ENCODE measurements at regions not wholly inside any gene's neighbourhood (a gene's known extent, or its start where the extent isn't known, plus 50 kb on each side); places are given as distances from the start of the nearest gene placed in this dataset.

DNA sequence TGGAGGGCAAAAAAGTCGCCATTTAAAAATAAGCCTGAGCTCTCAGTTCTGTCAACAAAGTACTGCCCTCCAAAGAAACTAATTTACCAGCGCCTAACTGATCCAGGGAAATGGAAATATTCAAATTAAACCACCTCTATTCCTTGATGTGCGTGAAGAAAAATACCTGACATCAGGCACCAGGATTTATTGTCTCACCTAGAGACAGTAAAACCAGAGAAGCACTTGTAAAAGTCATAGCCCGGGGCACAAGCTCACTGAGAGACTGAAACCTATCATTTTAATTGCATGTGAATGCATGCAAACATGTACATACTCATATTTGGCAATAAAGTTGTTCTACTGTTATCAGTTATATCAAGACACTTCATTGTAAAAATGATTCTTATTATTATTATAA is 147.3 kb upstream of the VSTM2A start:
- no peak for TF ChIP-seq POLR2A (IDR thresholded peaks at IDR 0.05)
- TF ChIP-seq, protein P1, sequence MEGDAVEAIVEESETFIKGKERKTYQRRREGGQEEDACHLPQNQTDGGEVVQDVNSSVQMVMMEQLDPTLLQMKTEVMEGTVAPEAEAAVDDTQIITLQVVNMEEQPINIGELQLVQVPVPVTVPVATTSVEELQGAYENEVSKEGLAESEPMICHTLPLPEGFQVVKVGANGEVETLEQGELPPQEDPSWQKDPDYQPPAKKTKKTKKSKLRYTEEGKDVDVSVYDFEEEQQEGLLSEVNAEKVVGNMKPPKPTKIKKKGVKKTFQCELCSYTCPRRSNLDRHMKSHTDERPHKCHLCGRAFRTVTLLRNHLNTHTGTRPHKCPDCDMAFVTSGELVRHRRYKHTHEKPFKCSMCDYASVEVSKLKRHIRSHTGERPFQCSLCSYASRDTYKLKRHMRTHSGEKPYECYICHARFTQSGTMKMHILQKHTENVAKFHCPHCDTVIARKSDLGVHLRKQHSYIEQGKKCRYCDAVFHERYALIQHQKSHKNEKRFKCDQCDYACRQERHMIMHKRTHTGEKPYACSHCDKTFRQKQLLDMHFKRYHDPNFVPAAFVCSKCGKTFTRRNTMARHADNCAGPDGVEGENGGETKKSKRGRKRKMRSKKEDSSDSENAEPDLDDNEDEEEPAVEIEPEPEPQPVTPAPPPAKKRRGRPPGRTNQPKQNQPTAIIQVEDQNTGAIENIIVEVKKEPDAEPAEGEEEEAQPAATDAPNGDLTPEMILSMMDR (IDR thresholded peaks at IDR 0.05), result no peak
